Tibial nerve (tissue), 4 donors: ENCODE measurements at regions not wholly inside any gene's neighbourhood (a gene's known extent, or its start where the extent isn't known, plus 50 kb on each side); places are given as distances from the start of the nearest gene placed in this dataset.

ENCODE experiments used
- DNase-seq, 2 donors: peaks; one replicate each; pipeline ENCODE4 v3.0.0-alpha.2; 2019; ENCODE audit warnings: low spot score in 2 of 2
- H3K27ac ChIP-seq, 4 donors: fragments of 200-600 bp; sonication (generic) in 3 of 4; one replicate each; pipeline ENCODE4 v1.5.1; 2017 to 2019; ENCODE audit warnings: mild to moderate bottlenecking in 1 of 4
- H3K27me3 ChIP-seq, 2 donors: fragments of 200-600 bp; sonication (generic) in 1 of 2; one replicate each; pipeline versions ENCODE4 v1.5.1 to v1.6.0; 2017 to 2019
- H3K36me3 ChIP-seq, 3 donors: fragments of 200-600 bp; sonication (generic); one replicate each; pipeline ENCODE4 v1.5.1; 2018 to 2019
- H3K4me1 ChIP-seq, 4 donors: fragments of 200-600 bp; sonication (generic) in 3 of 4; one replicate each; pipeline ENCODE4 v1.5.1; 2017 to 2019
- H3K4me3 ChIP-seq, 4 donors: fragments of 200-600 bp; sonication (generic) in 3 of 4; one replicate each; pipeline ENCODE4 v1.5.1; 2017 to 2019; ENCODE audit warnings: mild to moderate bottlenecking in 1 of 4, moderate library complexity in 1 of 4
- H3K9me3 ChIP-seq, 4 donors: fragments of 200-600 bp; sonication (generic) in 3 of 4; one replicate each; pipeline ENCODE4 v1.5.1; 2017 to 2019
- CTCF ChIP-seq, 5 experiments: fragments of 200-600 bp in 3 of 5; fragments of 450-650 bp in 2 of 5; sonication (generic) in 3 of 5; IDR thresholded peaks; one replicate each; pipeline ENCODE4 v1.5.1; 2016 to 2019; ENCODE audit warnings: antibody characterized with exemption in 5 of 5, mild to moderate bottlenecking in 3 of 5, moderate library complexity in 2 of 5
- EP300 ChIP-seq, 2 donors: sonication (generic); formaldehyde crosslinking; IDR thresholded peaks; one replicate each; pipeline ENCODE4 v1.6.1; 2017; ENCODE audit warnings: antibody characterized with exemption in 2 of 2, mild to moderate bottlenecking in 1 of 2
- POLR2A ChIP-seq, 2 donors: fragments of 450-650 bp; IDR thresholded peaks; one replicate each; pipeline ENCODE4 v1.6.1; 2017; ENCODE audit warnings: antibody characterized with exemption in 2 of 2, mild to moderate bottlenecking in 2 of 2, moderate library complexity in 2 of 2
- WGBS, 2 donors: methylation state at CpG; one replicate each; pipeline ENCODE4 v1.1.5; 2018; 5-methylcytosine and 5-hydroxymethylcytosine counted together

DNA sequence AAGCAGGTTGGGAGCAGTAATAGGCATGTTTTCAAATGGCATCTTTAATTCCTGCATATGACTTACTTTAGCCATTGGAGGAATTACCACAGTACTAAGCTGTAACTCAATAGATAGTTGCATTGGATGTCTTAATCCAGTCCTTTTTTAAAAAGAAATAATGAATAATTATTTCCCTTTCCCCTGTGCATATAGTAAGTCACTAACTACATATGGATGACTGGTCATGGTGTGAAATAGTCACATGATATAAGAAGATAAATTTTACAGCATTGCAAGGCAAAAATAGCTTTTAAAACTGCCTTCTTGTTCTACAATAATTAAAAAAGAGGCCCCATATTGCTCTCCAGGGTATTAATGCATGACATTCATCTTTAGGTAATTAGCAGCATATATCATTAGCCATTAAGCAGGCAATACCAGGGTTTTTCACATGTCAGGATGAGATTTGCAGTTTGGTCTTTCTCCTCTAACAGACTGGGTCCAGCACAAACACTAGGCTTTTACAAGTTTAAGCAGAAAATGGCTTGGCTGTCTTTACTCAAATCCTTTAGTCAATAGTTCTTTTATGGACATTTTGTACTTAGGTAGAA, 606.4 kb upstream of the RORB start:
- DNase-seq: no peak
- H3K27me3 ChIP-seq: no peaks in the 10 kb centered on the region
- H3K27ac ChIP-seq: no peak overlapping the region
- no peaks in the 10 kb centered on the region for H3K36me3 ChIP-seq
- no peaks in the 10 kb centered on the region for H3K4me1 ChIP-seq
- TF ChIP-seq CTCF (IDR thresholded peaks at IDR 0.05): no peak
- no peak for TF ChIP-seq POLR2A (IDR thresholded peaks at IDR 0.05)
- no peak for TF ChIP-seq EP300 (IDR thresholded peaks at IDR 0.05)
- H3K9me3 ChIP-seq: no peaks in the 10 kb centered on the region
- H3K4me3 ChIP-seq: no peak overlapping the region

DNA sequence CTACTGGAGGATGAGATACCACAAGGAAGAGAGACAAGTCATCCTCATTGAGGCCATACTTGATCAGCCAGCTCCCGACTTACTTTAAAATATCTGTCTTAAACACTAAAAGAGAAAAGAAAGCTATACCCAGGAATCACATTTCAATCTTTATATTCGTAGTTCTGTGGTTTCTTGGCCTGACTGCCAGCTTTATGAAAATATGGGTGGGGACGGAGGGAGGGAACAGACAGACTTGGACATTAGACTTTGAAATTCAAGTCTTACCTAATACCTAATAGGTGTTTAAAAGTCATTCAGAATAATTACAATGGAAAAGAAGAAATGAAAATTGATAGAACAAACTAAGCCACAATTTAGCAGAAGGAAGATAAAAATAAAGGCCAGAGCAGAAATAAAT, 604.8 kb upstream of the RORB start:
- Histone ChIP-seq H3K27me3 (no peaks in the 10 kb centered on the region), H3K4me1 (no peaks in the 10 kb centered on the region), H3K36me3 (no peaks in the 10 kb centered on the region), H3K27ac (no peak overlapping the region), H3K9me3 (no peaks in the 10 kb centered on the region), H3K4me3 (no peak overlapping the region)
- WGBS, 2 donors: 81 to 84% methylated on average over 3 of the region's 3 CpGs
- TF ChIP-seq EP300 (IDR thresholded peaks at IDR 0.05) (no peak), CTCF (IDR thresholded peaks at IDR 0.05) (no peak), POLR2A (IDR thresholded peaks at IDR 0.05) (no peak)
- DNase-seq: no peak

DNA sequence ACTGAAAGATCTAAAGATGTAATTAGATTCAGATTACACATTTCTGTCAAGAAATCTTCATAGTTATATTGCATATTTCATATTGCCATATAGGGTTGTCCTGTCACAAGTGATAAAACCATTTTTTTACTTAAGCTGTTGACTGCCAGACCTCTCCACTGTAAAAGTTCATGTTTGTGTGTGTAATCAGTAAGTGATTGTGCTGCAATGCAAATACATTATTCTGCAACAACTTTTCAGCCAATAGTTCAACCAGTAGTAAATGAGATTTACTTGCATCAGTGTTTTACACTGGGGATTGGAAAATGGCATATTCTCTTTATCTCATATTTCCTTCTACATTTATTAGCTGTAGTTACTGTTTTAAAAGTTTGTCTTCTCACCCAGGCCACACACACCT, 603.9 kb upstream of the RORB start:
- H3K27ac ChIP-seq: no peak overlapping the region

GRCh38 chr9:73896061-73896460, 601.1 kb upstream of the RORB start:
- TF ChIP-seq CTCF (IDR thresholded peaks at IDR 0.05) (no peak), EP300 (IDR thresholded peaks at IDR 0.05) (no peak), POLR2A (IDR thresholded peaks at IDR 0.05) (no peak)
- no peaks in the 10 kb centered on the region for H3K4me1 ChIP-seq
- no peaks in the 10 kb centered on the region for H3K27me3 ChIP-seq
- H3K27ac ChIP-seq: no peak overlapping the region
- 68 to 71% methylated on average over 2 of the region's 2 CpGs for WGBS, 2 donors
- no peak overlapping the region for H3K4me3 ChIP-seq
- DNase-seq: no peak
- no peaks in the 10 kb centered on the region for H3K9me3 ChIP-seq
- no peaks in the 10 kb centered on the region for H3K36me3 ChIP-seq

More for the DNA sequence above, 603.9 kb upstream of the RORB start:
- no peak overlapping the region for H3K4me3 ChIP-seq
- DNase-seq: no peak
- H3K36me3 ChIP-seq: no peaks in the 10 kb centered on the region
- no peaks in the 10 kb centered on the region for H3K9me3 ChIP-seq
- no peaks in the 10 kb centered on the region for H3K4me1 ChIP-seq
- no peaks in the 10 kb centered on the region for H3K27me3 ChIP-seq
- TF ChIP-seq EP300 (IDR thresholded peaks at IDR 0.05): no peak
- TF ChIP-seq CTCF (IDR thresholded peaks at IDR 0.05): no peak
- no peak for TF ChIP-seq POLR2A (IDR thresholded peaks at IDR 0.05)

GRCh38 chr9:73906671-73907070, 590.5 kb upstream of the RORB start:
- TF ChIP-seq POLR2A (IDR thresholded peaks at IDR 0.05): no peak
- no peak for TF ChIP-seq EP300 (IDR thresholded peaks at IDR 0.05)
- no peak for TF ChIP-seq CTCF (IDR thresholded peaks at IDR 0.05)
- no peak overlapping the region for H3K4me3 ChIP-seq
- no peak for DNase-seq
- no peaks in the 10 kb centered on the region for H3K9me3 ChIP-seq
- H3K27me3 ChIP-seq: no peaks in the 10 kb centered on the region
- H3K27ac ChIP-seq: no peak overlapping the region
- no peaks in the 10 kb centered on the region for H3K36me3 ChIP-seq
- WGBS, 2 donors: 68 to 70% methylated on average over 1 of the region's 1 CpG
- H3K4me1 ChIP-seq: peaks cover 0 to 9% (median 0%) of the 10 kb centered on the region in 4 donors
